ENCODE measurements at regions not wholly inside any gene's neighbourhood (a gene's known extent, or its start where the extent isn't known, plus 50 kb on each side); places are given as distances from the start of the nearest gene placed in this dataset.

DNA sequence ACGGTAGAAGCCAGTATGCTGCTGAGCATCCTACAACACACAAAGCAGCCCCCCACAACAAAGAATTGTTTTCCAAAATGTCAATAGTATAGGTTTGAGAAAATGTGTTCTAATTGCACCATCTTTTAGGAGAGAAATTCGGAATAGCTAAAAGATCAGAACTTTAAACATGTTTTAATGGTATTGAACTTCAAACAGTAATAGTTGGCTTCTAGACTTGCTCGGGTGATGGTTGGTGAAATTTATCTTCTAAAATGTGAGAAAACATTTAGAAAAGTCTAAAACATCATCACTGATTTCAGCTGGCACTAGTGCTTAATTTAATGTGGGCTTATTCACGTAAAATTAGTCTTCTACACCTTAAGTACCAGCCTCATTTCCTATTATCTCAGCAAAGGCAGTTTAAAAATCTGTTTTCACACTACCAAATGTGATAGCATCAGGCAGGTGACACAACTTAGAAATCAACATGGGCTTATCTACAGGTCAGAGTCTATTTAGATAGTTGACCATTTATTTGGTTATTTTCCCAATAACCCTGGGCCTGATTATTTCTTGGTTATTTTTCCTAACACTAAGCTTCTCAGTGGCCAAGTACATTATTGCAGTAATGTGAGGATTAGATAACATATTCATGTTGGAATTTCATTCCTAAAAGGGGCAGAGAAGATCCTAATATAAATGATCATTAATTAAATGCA lies 399.3 kb upstream of the PKN2 start:
- H3K9me3 Mint-ChIP-seq = no peaks in the 10 kb centered on the region
- no peak overlapping the region for H3K4me3 Mint-ChIP-seq
- H3K4me1 Mint-ChIP-seq (ENCODE audit: low read depth) = no peaks in the 10 kb centered on the region
- intact Hi-C loops (cut with micrococcal nuclease) = no loop called here
- H3K36me3 Mint-ChIP-seq (ENCODE audit: low read depth) = no peaks in the 10 kb centered on the region
- no peaks in the 10 kb centered on the region for H3K27me3 Mint-ChIP-seq
- no peak overlapping the region for H3K27ac Mint-ChIP-seq

DNA sequence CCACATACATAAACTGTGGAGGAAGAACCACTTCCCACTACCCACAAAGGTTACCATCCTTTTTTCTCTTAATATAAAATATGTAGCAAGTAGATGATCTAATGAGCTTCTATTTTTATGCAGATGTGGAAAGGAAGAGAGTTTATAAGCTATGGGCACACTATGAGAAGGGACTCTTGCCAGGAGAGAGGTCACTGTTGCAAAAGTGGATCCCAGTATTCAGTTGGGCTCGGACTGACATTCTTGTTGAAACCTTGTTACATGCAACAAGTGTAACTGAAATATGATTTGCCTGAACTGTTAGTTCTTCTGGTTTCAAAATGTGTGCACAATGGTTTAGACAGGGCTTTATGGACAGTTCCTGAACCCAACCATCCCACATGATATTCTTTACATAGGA lies 397.4 kb upstream of the PKN2 start:
- H3K4me3 Mint-ChIP-seq = no peak overlapping the region

DNA sequence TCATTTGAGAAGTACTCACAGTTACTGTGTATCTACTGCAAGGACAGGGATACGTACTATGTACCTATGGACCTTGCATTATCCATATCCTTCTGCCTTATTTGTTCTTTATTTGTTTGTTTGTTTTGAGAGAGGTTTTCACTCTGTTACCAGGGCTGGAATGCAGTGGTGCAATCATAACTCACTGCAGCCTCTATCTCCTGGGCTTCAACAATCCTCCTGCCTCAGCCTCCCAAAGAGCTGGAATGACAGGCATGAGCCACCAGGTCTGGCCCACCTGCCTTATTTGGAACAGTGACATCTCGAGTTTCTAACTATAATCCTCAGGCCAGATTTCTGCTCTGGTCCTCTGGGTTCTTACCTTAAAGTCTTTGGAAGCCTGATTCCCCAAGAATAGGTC lies 395.5 kb upstream of the PKN2 start:
- Mint-ChIP-seq H3K9me3 (no peaks in the 10 kb centered on the region), H3K4me1 (ENCODE audit: low read depth) (no peaks in the 10 kb centered on the region), H3K27me3 (no peaks in the 10 kb centered on the region), H3K36me3 (ENCODE audit: low read depth) (no peaks in the 10 kb centered on the region), H3K4me3 (no peak overlapping the region), H3K27ac (no peak overlapping the region)
- intact Hi-C loops (cut with micrococcal nuclease) = no loop called here

More for the DNA sequence above, 397.4 kb upstream of the PKN2 start:
- H3K36me3 Mint-ChIP-seq (ENCODE audit: low read depth) = no peaks in the 10 kb centered on the region
- H3K9me3 Mint-ChIP-seq = no peaks in the 10 kb centered on the region
- no peaks in the 10 kb centered on the region for H3K4me1 Mint-ChIP-seq (ENCODE audit: low read depth)
- no peaks in the 10 kb centered on the region for H3K27me3 Mint-ChIP-seq
- intact Hi-C loops (cut with micrococcal nuclease) = no loop called here
- H3K27ac Mint-ChIP-seq = no peak overlapping the region

DNA sequence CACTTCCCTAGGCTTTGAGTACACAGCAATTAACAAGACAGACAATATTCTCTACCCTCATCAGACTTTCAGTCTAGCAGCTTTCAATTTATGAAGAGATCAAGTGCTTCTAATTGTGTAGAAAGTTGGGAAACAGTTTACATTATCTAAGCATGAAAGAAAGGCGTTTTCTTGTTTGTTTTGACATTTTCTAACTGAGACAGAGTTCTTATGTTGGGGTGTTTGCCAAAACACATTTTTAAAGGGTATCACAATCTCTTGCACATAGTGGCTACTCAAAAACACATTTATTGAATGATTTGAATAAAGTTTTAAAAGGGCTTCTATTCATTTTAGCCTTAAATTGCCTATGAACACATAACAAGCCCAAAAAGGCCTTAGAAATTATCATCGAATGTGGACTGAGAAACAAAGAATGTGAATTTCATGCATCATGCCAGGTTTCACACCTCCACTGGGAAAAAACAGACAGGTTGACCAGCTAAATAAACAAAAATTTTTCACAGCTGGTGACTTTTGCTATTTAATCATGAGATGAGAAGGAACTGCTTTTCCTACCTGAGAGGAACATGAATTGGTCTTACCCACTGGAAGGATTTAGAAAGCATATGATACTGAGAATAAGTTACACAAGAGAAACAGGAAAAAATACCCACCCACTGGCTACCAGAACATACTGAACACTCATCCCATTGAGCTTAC lies 394.5 kb upstream of the PKN2 start:
- H3K27me3 Mint-ChIP-seq = no peaks in the 10 kb centered on the region
- no peaks in the 10 kb centered on the region for H3K9me3 Mint-ChIP-seq
- no peaks in the 10 kb centered on the region for H3K4me1 Mint-ChIP-seq (ENCODE audit: low read depth)
- H3K36me3 Mint-ChIP-seq (ENCODE audit: low read depth) = no peaks in the 10 kb centered on the region
- H3K4me3 Mint-ChIP-seq = no peak overlapping the region
- intact Hi-C loops (cut with micrococcal nuclease) = no loop called here
- no peak overlapping the region for H3K27ac Mint-ChIP-seq

DNA sequence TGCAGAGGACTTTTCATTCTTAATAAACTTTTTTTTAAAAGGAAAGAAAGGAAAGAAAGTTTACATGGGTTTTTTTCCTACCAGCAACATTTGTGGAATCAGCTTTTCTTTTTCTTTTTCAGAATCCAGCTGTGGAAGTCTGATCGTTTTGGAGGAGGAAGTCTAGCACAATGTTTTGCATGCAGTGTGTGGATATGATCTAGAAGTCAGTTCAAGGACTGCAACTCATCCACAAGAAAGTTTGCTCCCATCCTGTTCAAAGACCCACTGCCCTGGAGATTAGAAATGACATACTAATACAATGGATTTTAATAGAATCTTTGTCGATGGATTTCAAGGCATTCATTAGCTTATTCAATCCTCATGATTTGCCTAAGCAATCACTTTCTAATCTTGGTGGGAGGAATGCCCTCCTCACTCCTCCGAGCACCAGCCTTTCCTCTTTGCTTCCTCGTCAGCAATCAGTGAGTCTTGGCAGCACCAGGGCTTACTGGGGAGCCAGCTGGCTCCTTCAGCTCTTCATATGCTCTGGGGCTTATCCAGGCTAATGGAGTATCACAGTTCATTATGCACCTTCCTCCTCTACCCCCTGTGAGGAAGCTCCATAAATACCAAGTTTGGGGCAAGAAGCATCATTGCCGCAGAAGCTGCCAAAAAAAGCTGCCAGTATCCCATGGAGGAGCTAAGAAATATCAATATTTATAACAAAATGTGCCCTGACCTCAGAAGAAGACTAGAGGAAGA lies 392.3 kb upstream of the PKN2 start:
- H3K4me3 Mint-ChIP-seq = no peak overlapping the region
- no peaks in the 10 kb centered on the region for H3K27me3 Mint-ChIP-seq
- H3K9me3 Mint-ChIP-seq = no peaks in the 10 kb centered on the region
- intact Hi-C loops (cut with micrococcal nuclease) = no loop called here
- H3K36me3 Mint-ChIP-seq (ENCODE audit: low read depth) = no peaks in the 10 kb centered on the region
- H3K4me1 Mint-ChIP-seq (ENCODE audit: low read depth) = no peaks in the 10 kb centered on the region
- H3K27ac Mint-ChIP-seq = no peak overlapping the region

DNA sequence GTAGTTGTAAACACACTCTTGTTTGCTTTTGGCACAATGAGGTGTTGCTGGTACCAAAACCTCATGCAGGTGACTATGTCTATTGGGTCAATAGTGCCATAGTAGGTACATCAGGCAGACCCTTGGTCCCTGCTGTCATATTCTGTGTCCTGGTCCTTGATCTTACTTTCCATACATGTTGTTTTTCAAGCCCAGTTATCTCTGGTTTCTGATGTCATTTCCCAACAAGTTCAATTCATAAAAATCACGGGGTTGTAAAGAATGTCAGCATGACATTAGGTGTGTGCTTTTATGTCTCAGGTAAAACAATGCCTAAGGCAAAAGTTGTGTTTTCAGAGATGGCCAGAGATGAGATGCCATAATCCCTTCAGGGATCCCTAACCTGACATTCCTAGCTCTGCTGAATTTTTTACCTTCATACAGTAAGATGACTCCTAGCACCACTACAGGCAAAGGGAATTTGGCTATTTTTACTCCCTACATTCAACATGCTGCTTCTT lies 390.3 kb upstream of the PKN2 start:
- no peaks in the 10 kb centered on the region for H3K36me3 Mint-ChIP-seq (ENCODE audit: low read depth)
- H3K4me1 Mint-ChIP-seq (ENCODE audit: low read depth) = no peaks in the 10 kb centered on the region
- H3K27ac Mint-ChIP-seq = no peak overlapping the region
- no peaks in the 10 kb centered on the region for H3K9me3 Mint-ChIP-seq
- intact Hi-C loops (cut with micrococcal nuclease) = no loop called here
- H3K4me3 Mint-ChIP-seq = no peak overlapping the region
- no peaks in the 10 kb centered on the region for H3K27me3 Mint-ChIP-seq

DNA sequence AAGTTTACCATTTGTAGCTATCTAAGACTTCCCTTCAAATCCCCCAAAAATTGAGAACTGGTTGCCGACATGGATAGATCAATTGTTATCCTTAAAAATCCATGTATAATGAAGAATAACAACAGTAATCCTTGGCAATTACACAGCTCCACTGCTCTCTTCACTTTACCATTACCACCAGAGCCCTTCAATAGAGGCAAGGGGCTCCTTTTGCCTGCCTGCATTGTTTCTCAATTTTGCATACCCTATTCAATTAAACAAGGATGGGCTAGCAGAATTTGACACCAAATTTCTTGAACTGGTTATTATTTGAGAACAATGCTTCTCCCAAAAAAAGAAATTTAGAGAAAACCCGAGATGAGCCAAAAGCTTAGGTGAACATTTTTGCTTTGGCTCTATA lies 387.8 kb upstream of the PKN2 start:
- Mint-ChIP-seq H3K27ac (no peak overlapping the region), H3K36me3 (ENCODE audit: low read depth) (no peaks in the 10 kb centered on the region), H3K4me3 (no peak overlapping the region), H3K27me3 (no peaks in the 10 kb centered on the region), H3K4me1 (ENCODE audit: low read depth) (no peaks in the 10 kb centered on the region), H3K9me3 (no peaks in the 10 kb centered on the region)
- intact Hi-C loops (cut with micrococcal nuclease) = no loop called here

DNA sequence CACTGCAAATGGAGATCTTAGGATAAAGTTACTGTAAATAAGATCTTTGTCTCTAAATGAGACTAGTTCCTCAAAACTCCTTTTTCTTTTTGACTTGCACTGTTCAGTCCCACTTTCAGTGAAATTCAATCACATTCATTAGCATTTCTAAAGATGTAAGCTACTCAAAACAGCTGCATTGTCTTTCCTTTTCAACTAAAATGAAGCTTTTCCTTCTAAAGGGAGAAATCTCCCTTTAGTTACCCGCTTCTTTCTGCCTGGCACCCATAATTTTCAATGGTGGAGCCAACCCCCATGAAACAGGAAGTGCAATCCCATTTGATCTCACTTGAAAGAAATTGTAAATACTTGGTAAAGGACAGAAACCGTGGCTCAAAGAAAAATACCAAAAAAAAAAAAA lies 387.4 kb upstream of the PKN2 start:
- intact Hi-C loops (cut with micrococcal nuclease) = no loop called here
- Mint-ChIP-seq H3K27me3 (no peaks in the 10 kb centered on the region), H3K4me3 (no peak overlapping the region), H3K27ac (no peak overlapping the region), H3K4me1 (ENCODE audit: low read depth) (no peaks in the 10 kb centered on the region), H3K9me3 (no peaks in the 10 kb centered on the region), H3K36me3 (ENCODE audit: low read depth) (no peaks in the 10 kb centered on the region)

DNA sequence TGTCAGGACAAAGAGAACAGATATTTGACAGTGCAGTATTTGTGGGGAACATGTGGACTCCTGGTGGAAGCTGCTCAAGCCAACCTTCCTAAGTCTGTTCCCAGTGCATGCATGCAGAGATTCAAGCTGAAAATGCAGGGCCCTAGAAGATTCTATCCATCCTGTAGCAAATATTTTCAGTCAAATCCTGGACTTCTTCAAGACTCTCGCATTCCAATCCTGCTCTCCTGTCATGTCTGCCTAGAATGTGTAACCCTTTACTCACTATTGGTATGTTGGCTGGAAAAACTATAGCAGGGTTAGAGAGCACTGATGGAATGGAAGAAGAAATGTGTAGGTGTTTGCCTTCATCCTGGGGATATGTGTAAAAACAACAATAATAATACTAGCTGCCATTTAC lies 385.6 kb upstream of the PKN2 start:
- no peaks in the 10 kb centered on the region for H3K9me3 Mint-ChIP-seq
- no peaks in the 10 kb centered on the region for H3K4me1 Mint-ChIP-seq (ENCODE audit: low read depth)
- intact Hi-C loops (cut with micrococcal nuclease) = no loop called here
- no peak overlapping the region for H3K4me3 Mint-ChIP-seq
- no peaks in the 10 kb centered on the region for H3K36me3 Mint-ChIP-seq (ENCODE audit: low read depth)
- H3K27me3 Mint-ChIP-seq = no peaks in the 10 kb centered on the region
- no peak overlapping the region for H3K27ac Mint-ChIP-seq

DNA sequence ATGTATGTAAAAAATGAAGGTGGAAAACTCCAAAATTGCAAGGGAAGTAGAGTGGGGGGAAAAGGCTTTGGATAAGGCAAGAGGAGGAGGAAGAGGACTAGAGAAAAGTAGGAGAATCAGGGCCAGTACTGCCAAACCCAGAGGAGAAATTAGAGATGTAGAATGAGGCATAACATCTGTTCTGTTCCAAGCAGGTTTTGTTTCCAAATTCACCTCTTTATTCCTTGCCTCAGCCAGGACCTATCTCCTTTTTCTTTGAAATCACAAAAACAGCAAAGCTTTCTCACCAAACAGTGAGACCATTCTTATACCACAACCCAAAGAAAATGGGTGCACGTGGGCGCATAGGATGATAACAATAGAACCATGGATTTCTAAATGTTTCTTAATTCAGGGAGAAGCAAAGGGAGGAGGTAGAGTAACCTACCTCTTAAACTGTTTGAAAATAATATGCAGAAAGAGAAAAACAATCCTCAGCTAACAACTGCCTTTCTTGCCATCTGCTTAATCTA lies 383.3 kb upstream of the PKN2 start:
- H3K9me3 Mint-ChIP-seq = no peaks in the 10 kb centered on the region
- H3K4me1 Mint-ChIP-seq (ENCODE audit: low read depth) = no peaks in the 10 kb centered on the region
- intact Hi-C loops (cut with micrococcal nuclease) = loop anchor here (5.0 kb wide), 1 partner anchor 119 kb away; no protein-coding TSS in a partner anchor
- H3K4me3 Mint-ChIP-seq = no peak overlapping the region
- no peaks in the 10 kb centered on the region for H3K36me3 Mint-ChIP-seq (ENCODE audit: low read depth)
- no peaks in the 10 kb centered on the region for H3K27me3 Mint-ChIP-seq
- H3K27ac Mint-ChIP-seq = no peak overlapping the region

DNA sequence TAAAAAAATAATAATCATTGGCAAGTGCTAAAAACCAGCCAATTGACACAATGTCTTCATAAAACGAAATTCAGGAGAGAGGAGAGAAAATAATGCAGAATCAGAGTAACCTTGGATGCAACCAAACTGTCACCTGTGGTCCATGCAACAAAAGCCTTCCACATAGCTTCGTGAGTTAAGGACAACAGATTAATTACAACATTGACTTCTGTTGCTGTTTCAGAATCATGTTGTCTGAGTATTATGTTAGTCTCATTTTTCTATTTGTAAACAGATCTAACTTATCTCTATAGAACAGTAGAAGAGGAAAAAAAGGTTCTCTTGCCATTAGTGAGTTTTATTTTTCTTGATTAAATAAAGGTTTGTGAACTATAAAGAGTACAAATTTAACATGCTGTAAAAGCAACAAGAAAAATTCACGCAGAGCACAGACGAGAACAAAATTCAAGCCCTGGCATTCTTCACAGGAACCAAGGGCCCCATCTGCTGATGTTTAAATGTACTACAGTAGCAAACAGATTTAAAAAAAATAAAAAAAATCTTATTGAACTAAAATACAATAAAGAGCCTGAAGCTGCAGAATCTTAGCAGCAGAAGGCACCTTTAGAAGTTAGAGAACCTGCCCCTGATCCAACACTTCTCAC lies 381.1 kb upstream of the PKN2 start:
- Mint-ChIP-seq H3K4me3 (no peak overlapping the region), H3K36me3 (ENCODE audit: low read depth) (no peaks in the 10 kb centered on the region), H3K27ac (no peak overlapping the region), H3K27me3 (no peaks in the 10 kb centered on the region), H3K9me3 (no peaks in the 10 kb centered on the region), H3K4me1 (ENCODE audit: low read depth) (no peaks in the 10 kb centered on the region)
- intact Hi-C loops (cut with micrococcal nuclease) = loop anchor here (5.0 kb wide), 1 partner anchor 121 kb away; no protein-coding TSS in a partner anchor

DNA sequence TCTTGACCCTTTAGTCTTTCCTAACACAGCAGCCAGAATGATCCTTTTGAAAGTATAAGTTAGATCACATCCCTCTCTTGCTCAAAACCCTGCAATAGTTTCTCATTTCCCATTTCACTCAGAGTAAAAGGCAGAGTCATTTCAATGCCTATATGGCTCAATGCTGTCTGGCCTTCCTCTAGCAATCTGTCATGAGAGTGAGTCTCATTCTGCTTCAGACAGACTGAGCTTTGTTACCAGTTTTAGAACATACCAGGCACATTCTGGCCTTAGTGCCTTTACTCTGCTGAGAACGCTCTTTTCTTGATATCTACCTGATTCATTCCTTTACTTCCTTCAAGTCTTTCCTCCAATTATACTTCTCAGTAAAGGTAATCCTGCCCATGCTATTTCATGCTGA lies 372.8 kb upstream of the PKN2 start:
- no peaks in the 10 kb centered on the region for H3K4me1 Mint-ChIP-seq (ENCODE audit: low read depth)
- no peaks in the 10 kb centered on the region for H3K9me3 Mint-ChIP-seq
- intact Hi-C loops (cut with micrococcal nuclease) = no loop called here
- no peak overlapping the region for H3K27ac Mint-ChIP-seq
- H3K4me3 Mint-ChIP-seq = no peak overlapping the region
- H3K36me3 Mint-ChIP-seq (ENCODE audit: low read depth) = no peaks in the 10 kb centered on the region
- no peaks in the 10 kb centered on the region for H3K27me3 Mint-ChIP-seq

DNA sequence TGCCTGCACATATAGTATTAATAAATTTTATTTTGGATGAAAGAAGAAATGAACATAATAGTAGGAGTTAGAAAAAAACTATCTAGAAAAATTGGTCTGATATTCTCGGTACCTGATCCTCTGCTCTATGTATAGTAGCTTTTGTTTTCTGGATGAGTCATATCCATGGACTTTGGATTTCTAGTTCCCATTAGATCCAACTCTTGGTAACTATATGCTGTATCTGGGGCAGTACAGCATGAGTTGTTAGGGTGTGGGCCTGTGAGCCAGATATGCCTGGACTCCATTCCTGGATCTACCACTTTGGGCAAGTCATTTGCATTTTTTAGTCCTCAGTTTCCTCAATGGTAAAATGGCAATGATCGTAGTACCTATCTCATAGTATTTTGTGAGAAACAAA lies 372.2 kb upstream of the PKN2 start:
- H3K9me3 Mint-ChIP-seq = no peaks in the 10 kb centered on the region
- H3K27me3 Mint-ChIP-seq = no peaks in the 10 kb centered on the region
- no peaks in the 10 kb centered on the region for H3K36me3 Mint-ChIP-seq (ENCODE audit: low read depth)
- no peaks in the 10 kb centered on the region for H3K4me1 Mint-ChIP-seq (ENCODE audit: low read depth)
- H3K27ac Mint-ChIP-seq = no peak overlapping the region
- intact Hi-C loops (cut with micrococcal nuclease) = no loop called here
- H3K4me3 Mint-ChIP-seq = no peak overlapping the region

DNA sequence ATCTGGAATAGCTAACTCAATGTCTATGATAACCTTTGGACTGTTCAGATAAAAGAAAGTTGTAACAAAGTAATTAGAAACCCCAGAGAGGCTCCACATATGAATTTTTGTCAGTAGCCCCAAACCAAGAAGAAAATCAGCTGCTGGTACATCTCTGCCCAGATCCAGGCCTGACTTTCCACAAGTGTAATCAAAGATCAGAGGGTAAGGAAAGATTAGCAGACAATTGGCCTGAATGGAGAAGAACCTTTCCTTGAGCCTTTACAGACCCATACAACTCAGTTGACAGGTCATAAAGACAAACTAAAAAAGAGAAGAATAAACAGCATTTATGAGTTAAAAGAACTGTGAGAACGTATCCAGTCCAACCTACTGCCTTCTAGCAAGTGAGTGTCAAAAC lies 366.7 kb upstream of the PKN2 start:
- no peak overlapping the region for H3K4me3 Mint-ChIP-seq
- H3K27me3 Mint-ChIP-seq = no peaks in the 10 kb centered on the region
- H3K27ac Mint-ChIP-seq = no peak overlapping the region
- H3K4me1 Mint-ChIP-seq (ENCODE audit: low read depth) = no peaks in the 10 kb centered on the region
- intact Hi-C loops (cut with micrococcal nuclease) = no loop called here
- no peaks in the 10 kb centered on the region for H3K36me3 Mint-ChIP-seq (ENCODE audit: low read depth)
- no peaks in the 10 kb centered on the region for H3K9me3 Mint-ChIP-seq

Data from dendritic cell treated with granulocyte-macrophage colony-stimulating factor and Interleukin-4, amounts not matched to agents 40 ng/mL and 50 ng/mL, for 4 days (primary cell).